OCI-LY7 (cell line): ENCODE measurements at regions not wholly inside any gene's neighbourhood (a gene's known extent, or its start where the extent isn't known, plus 50 kb on each side); places are given as distances from the start of the nearest gene placed in this dataset.
A peak's percentile ranks its signal among the peaks of the same experiment; 100 is the strongest.

Source experiments
- BruUV-seq: library from RNA; stranded (reverse); fragments of 400-500 nt; replicated peaks from 2 replicates; lab custom pipeline; 2021; lab: Mats Ljungman, UMichigan
- CTCF ChIA-PET: fragments of 300-600 bp; sonication (Branson Sonifier 250); formaldehyde crosslinking; loops from one replicate; lab custom pipeline; 2022; ENCODE audit warnings: antibody characterized with exemption; ENCODE audit not compliant: unreplicated experiment; lab: Charles Lee
- POLR2A ChIA-PET: fragments of 300-600 bp; sonication (Branson Sonifier 250); formaldehyde crosslinking; loops from one replicate; lab custom pipeline; 2022; ENCODE audit warnings: antibody characterized with exemption; lab: Charles Lee
- DNase-seq: peaks from one replicate; pipeline ENCODE4 v3.0.0-alpha.2; 2015; ENCODE audit warnings: low spot score
- H2AFZ ChIP-seq: fragments of 200-600 bp; sonication (generic), shearing (Covaris generic); 2 replicates; pipeline ENCODE4 v1.6.1; 2014; ENCODE audit warnings: mild to moderate bottlenecking, antibody characterized with exemption, low read length, moderate library complexity
- H3K27ac ChIP-seq: fragments of 200-600 bp; sonication (generic); 2 replicates; pipeline ENCODE4 v1.5.1; 2014; ENCODE audit warnings: mixed run types, low read depth, mild to moderate bottlenecking, moderate library complexity, low read length, inconsistent platforms; ENCODE audit not compliant: poor library complexity, severe bottlenecking
- H3K36me3 ChIP-seq: fragments of 200-600 bp; sonication (generic); 2 replicates; pipeline ENCODE4 v1.6.1; 2014; ENCODE audit warnings: mild to moderate bottlenecking, antibody characterized with exemption, low read length, moderate library complexity, mixed read lengths; ENCODE audit not compliant: insufficient read depth
- H3K4me1 ChIP-seq: fragments of 200-600 bp; sonication (generic); 2 replicates; pipeline ENCODE4 v1.5.1; 2014; ENCODE audit warnings: mild to moderate bottlenecking, low read length; ENCODE audit not compliant: insufficient read depth, poor library complexity, severe bottlenecking
- H3K4me2 ChIP-seq: fragments of 200-600 bp; sonication (generic); 2 replicates; pipeline ENCODE4 v1.6.1; 2014; ENCODE audit warnings: mild to moderate bottlenecking, low read length
- H3K4me3 ChIP-seq: fragments of 200-600 bp; sonication (generic); 2 replicates; pipeline ENCODE4 v1.5.1; 2014; ENCODE audit warnings: mild to moderate bottlenecking, low read depth, low read length; ENCODE audit not compliant: poor library complexity, severe bottlenecking
- H3K79me2 ChIP-seq: fragments of 200-600 bp; sonication (generic); 2 replicates; pipeline ENCODE4 v1.6.1; 2016; ENCODE audit warnings: low read depth, mild to moderate bottlenecking, low read length, moderate library complexity, mixed read lengths; ENCODE audit not compliant: insufficient read depth
- H3K9me2 ChIP-seq: fragments of 200-600 bp; sonication (generic); 2 replicates; pipeline ENCODE4 v1.6.1; 2016; ENCODE audit warnings: mild to moderate bottlenecking, low read length, mixed read lengths; ENCODE audit not compliant: insufficient read depth
- H3K9me3 ChIP-seq: fragments of 200-600 bp; sonication (generic); 2 replicates; pipeline ENCODE4 v1.6.1; 2014; ENCODE audit warnings: mild to moderate bottlenecking, mixed run types, low read length, mixed read lengths
- H4K20me1 ChIP-seq: fragments of 200-600 bp; sonication (generic); 2 replicates; pipeline ENCODE4 v1.6.1; 2014; ENCODE audit warnings: mild to moderate bottlenecking, antibody characterized with exemption, low read length, moderate library complexity, mixed read lengths; ENCODE audit not compliant: insufficient read depth
- EZH2phosphoT487 ChIP-seq: fragments of 200-600 bp; sonication (generic); IDR thresholded peaks from 2 replicates; pipeline ENCODE4 v1.6.1; 2018; ENCODE audit warnings: low read depth, borderline replicate concordance, mild to moderate bottlenecking, mixed run types, antibody characterized with exemption, low read length, moderate library complexity, mixed read lengths
- intact Hi-C: fragments of 100-400 bp; cut with micrococcal nuclease; formaldehyde crosslinking; loops from one replicate; pipeline ENCODE4 v1.10.0; 2022; ENCODE audit not compliant: unreplicated experiment
- TF ChIP-seq, protein P1 (sequence below): fragments of 200-600 bp; sonication (generic); conservative IDR thresholded peaks from 2 replicates; pipeline ENCODE4 v1.5.1; 2014; ENCODE audit warnings: mild to moderate bottlenecking, antibody characterized with exemption, low read length, moderate library complexity, mixed read lengths

DNA sequence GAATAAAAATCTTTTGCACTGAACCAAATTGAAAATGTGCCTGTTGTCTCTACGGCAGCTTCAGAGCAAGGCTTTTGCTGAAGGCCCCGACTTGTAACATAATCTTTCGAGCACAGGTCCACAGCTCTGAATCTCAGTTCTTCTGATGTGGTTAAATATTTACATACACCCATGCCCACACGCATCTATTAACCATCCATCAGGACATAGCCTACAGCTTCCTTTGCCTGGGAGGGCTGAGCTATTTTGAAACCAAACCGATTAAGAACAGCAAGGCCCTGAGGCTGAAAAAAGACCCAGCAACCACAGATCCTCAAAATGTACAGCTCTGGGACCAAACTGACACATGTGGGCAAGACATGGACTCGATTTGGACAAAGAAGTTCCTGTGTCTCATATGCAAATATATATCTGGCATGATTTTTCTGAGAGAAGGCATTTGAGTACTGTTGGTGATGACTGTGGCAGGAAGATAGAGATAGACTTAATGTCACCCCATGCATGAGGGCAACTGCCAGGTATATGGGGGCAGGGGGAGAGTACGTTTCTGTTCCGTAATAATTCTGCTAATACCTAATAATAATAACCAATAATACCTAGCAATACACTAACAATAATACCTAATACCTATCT, 322.7 kb upstream of the PLET1 start:
- Histone ChIP-seq H3K79me2 (no peaks in the 10 kb centered on the region), H4K20me1 (no peaks in the 10 kb centered on the region), H3K4me1 (no peaks in the 10 kb centered on the region), H3K4me3 (no peak overlapping the region), H3K9me2 (no peaks in the 10 kb centered on the region), H3K4me2 (no peak overlapping the region; the same call in 1 of the 2 replicates), H2AFZ (no peak overlapping the region), H3K9me3 (no peaks in the 10 kb centered on the region), H3K27ac (no peak overlapping the region), H3K36me3 (no peaks in the 10 kb centered on the region)
- DNase-seq, result no peak
- ChIA-PET POLR2A (no interaction called here), CTCF (interaction anchor here (1.9 kb wide), 1 partner anchor 9 kb away, joined by 4 read pairs; no protein-coding TSS in a partner anchor)
- no peak for TF ChIP-seq EZH2phosphoT487
- TF ChIP-seq, protein P1, sequence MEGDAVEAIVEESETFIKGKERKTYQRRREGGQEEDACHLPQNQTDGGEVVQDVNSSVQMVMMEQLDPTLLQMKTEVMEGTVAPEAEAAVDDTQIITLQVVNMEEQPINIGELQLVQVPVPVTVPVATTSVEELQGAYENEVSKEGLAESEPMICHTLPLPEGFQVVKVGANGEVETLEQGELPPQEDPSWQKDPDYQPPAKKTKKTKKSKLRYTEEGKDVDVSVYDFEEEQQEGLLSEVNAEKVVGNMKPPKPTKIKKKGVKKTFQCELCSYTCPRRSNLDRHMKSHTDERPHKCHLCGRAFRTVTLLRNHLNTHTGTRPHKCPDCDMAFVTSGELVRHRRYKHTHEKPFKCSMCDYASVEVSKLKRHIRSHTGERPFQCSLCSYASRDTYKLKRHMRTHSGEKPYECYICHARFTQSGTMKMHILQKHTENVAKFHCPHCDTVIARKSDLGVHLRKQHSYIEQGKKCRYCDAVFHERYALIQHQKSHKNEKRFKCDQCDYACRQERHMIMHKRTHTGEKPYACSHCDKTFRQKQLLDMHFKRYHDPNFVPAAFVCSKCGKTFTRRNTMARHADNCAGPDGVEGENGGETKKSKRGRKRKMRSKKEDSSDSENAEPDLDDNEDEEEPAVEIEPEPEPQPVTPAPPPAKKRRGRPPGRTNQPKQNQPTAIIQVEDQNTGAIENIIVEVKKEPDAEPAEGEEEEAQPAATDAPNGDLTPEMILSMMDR, result no peak
- BruUV-seq, result no TSS peak
- intact Hi-C loops, result loop anchor here (10.0 kb wide), 1 partner anchor 369 kb away; no protein-coding TSS in a partner anchor

DNA sequence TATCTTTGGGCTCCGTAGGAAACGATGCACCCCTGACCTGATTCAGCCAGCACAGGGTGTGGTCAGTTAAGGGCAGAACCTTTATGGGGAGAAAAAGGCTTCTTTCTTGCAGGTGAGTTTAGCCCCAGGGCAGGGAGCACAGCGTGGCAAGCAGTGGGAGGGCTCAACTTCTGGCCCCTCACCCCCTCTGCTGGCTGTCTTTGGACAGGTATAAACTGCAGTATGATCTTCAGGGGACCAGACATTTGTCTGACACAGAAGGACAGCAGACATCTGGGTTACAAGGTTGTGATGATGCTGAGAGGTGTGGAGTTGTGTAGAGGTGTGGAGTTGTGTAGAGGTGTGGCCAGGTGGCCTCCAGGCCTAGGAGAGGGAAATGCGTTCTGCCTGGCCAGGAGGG, 324.0 kb upstream of the PLET1 start:
- Histone ChIP-seq H3K9me2 (no peaks in the 10 kb centered on the region), H2AFZ (no peak overlapping the region), H4K20me1 (no peaks in the 10 kb centered on the region), H3K36me3 (no peaks in the 10 kb centered on the region), H3K4me3 (no peak overlapping the region), H3K79me2 (no peaks in the 10 kb centered on the region), H3K4me1 (no peaks in the 10 kb centered on the region), H3K27ac (no peak overlapping the region), H3K4me2 (no peak overlapping the region), H3K9me3 (no peaks in the 10 kb centered on the region)
- POLR2A ChIA-PET, result no interaction called here
- TF ChIP-seq, protein P1, result 0 out of 2 replicates have a peak, but pooled peaks have one; percentile 30
- TF ChIP-seq EZH2phosphoT487, result no peak
- peak; percentile 2 for DNase-seq
- no TSS peak for BruUV-seq
- intact Hi-C loops, result loop anchor here (5.0 to 10.0 kb wide), 3 partner anchors 292 to 703 kb away; no protein-coding TSS in a partner anchor
- CTCF ChIA-PET, result interaction anchor here (1.9 kb wide), 1 partner anchor 8 kb away, joined by 4 read pairs; no protein-coding TSS in a partner anchor

DNA sequence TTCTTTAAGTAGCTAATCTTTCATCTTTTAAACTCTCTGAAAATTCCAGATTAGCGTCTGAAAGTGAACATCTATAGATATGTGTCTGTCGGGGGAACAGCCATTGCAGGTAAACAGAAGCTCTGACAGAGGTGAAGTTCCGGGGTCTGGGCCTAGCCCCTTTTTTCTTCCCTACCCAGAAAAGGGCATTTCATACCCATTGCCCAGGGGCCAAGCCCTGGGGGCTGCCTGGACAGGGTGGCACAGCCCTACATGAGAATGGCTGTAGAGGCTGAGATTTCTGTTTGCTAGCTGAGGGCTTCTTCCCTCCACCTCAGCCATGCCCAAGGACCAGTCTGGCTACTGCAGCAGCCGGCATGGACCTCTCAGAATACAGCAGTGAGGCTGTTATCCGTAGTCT, 327.0 kb upstream of the PLET1 start:
- Histone ChIP-seq H3K36me3 (no peaks in the 10 kb centered on the region), H3K9me3 (no peaks in the 10 kb centered on the region), H3K4me1 (no peaks in the 10 kb centered on the region), H3K9me2 (no peaks in the 10 kb centered on the region), H3K79me2 (no peaks in the 10 kb centered on the region), H3K4me3 (no peak overlapping the region), H3K27ac (no peak overlapping the region), H3K4me2 (no peak overlapping the region), H4K20me1 (no peaks in the 10 kb centered on the region), H2AFZ (no peak overlapping the region)
- POLR2A ChIA-PET, result interaction anchor here (0.5 to 1.1 kb wide), 2 partner anchors 14 to 109 kb away, joined by 3 to 4 read pairs; no protein-coding TSS in a partner anchor
- CTCF ChIA-PET, result no interaction called here
- intact Hi-C loops, result loop anchor here (2.0 to 10.0 kb wide), 4 partner anchors 207 to 700 kb away; no protein-coding TSS in a partner anchor
- no peak for DNase-seq
- TF ChIP-seq, protein P1, result no peak
- no peak for TF ChIP-seq EZH2phosphoT487
- BruUV-seq, result no TSS peak
